Stimulated activated naive B cell treated with anti-CD40 and anti-IgM and Interleukin-4, amounts not matched to agents 10 μg/mL and 1 μg/mL and 100 μg/mL, for 72 hours (primary cell): ENCODE measurements at regions not wholly inside any gene's neighbourhood (a gene's known extent, or its start where the extent isn't known, plus 50 kb on each side); places are given as distances from the start of the nearest gene placed in this dataset.

ENCODE experiments used
- ATAC-seq, 2 donors: fragments of 150-1000 bp; cut with Tn5 transposase; replicated peaks; 2 replicates each; pipeline ENCODE4 v1.10.0; 2021; ENCODE audit warnings: moderate library complexity in 1 of 2
- DNase-seq: peaks from one replicate; pipeline ENCODE4 v3.0.0; 2021
- H3K27ac Mint-ChIP-seq: one replicate; pipeline ENCODE4 v1.8.0; 2022; ENCODE audit warnings: mild to moderate bottlenecking, mixed read lengths
- H3K27me3 Mint-ChIP-seq, 2 donors: one replicate each; pipeline ENCODE4 v1.8.0; 2022; ENCODE audit warnings: mixed read lengths in 2 of 2
- H3K36me3 Mint-ChIP-seq, 2 donors: one replicate each; pipeline ENCODE4 v1.8.0; 2022; ENCODE audit warnings: mixed read lengths in 2 of 2, mild to moderate bottlenecking in 1 of 2
- H3K4me1 Mint-ChIP-seq, 2 donors: one replicate each; pipeline ENCODE4 v1.8.0; 2022; ENCODE audit warnings: mixed read lengths in 2 of 2, mild to moderate bottlenecking in 1 of 2
- H3K4me3 Mint-ChIP-seq, 2 donors: one replicate each; pipeline ENCODE4 v1.8.0; 2022; ENCODE audit warnings: mild to moderate bottlenecking in 2 of 2, mixed read lengths in 2 of 2, moderate library complexity in 1 of 2
- H3K9me3 Mint-ChIP-seq, 2 donors: one replicate each; pipeline ENCODE4 v1.8.0; 2022; ENCODE audit warnings: mixed read lengths in 2 of 2, mild to moderate bottlenecking in 1 of 2

GRCh38 chr17:31596382-31597323 lies 205.2 kb downstream of the RAB11FIP4 start:
- peak; percentile 100 for ATAC-seq
- peak overlapping the region; percentile 95 for H3K27ac Mint-ChIP-seq
- H3K36me3 Mint-ChIP-seq: peaks cover 0 to 9% of the 10 kb centered on the region in 2 donors
- no peaks in the 10 kb centered on the region for H3K9me3 Mint-ChIP-seq
- H3K4me3 Mint-ChIP-seq: peak overlapping the region in 1 of 2 donors; percentile 7
- no peaks in the 10 kb centered on the region for H3K27me3 Mint-ChIP-seq
- H3K4me1 Mint-ChIP-seq: peaks cover 35 to 48% of the 10 kb centered on the region in 2 donors
- DNase-seq: peak; percentile 85

GRCh38 chr17:31595666-31596381 lies 204.3 kb downstream of the RAB11FIP4 start:
- Mint-ChIP-seq H3K27ac (peak overlapping the region; percentile 95), H3K4me1 (peaks cover 35 to 48% of the 10 kb centered on the region in 2 donors)
- ATAC-seq: no peak

GRCh38 chr17:31595076-31595475 lies 203.6 kb downstream of the RAB11FIP4 start:
- no peak for DNase-seq
- no peak for ATAC-seq
- peaks cover 0 to 9% of the 10 kb centered on the region in 2 donors for H3K36me3 Mint-ChIP-seq

More at GRCh38 chr17:31595666-31596381, 204.3 kb downstream of the RAB11FIP4 start:
- H3K36me3 Mint-ChIP-seq: peaks cover 0 to 9% of the 10 kb centered on the region in 2 donors
- no peaks in the 10 kb centered on the region for H3K9me3 Mint-ChIP-seq
- no peaks in the 10 kb centered on the region for H3K27me3 Mint-ChIP-seq
- DNase-seq: no peak
- H3K4me3 Mint-ChIP-seq: peak overlapping the region in 1 of 2 donors; percentile 7

DNA sequence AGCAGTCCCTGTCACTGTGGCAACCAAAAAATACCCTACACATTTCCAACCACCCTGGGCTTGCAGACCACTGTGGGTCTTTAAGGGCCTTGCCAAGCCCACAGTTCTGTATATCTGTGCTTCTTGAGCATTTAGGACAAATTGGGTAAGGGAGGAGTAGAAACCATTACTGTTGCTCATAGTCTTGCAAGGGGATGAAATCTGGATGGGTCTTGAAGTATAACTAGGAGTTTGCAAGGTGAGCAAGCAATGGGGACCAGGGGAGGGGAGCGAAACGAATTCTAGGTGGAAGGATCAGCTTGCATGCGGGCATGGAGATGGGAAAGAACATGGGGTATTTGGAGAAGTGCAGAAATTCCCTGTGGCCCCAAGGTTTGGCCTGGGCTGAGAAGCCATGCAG lies 202.9 kb downstream of the RAB11FIP4 start:
- Mint-ChIP-seq H3K4me1 (peaks cover 35 to 48% of the 10 kb centered on the region in 2 donors), H3K27me3 (no peaks in the 10 kb centered on the region), H3K36me3 (peaks cover 0 to 9% of the 10 kb centered on the region in 2 donors), H3K27ac (no peak overlapping the region), H3K4me3 (no peak overlapping the region), H3K9me3 (no peaks in the 10 kb centered on the region)
- ATAC-seq: no peak
- no peak for DNase-seq

More at GRCh38 chr17:31595076-31595475, 203.6 kb downstream of the RAB11FIP4 start:
- Mint-ChIP-seq H3K9me3 (no peaks in the 10 kb centered on the region), H3K27ac (no peak overlapping the region), H3K4me1 (peaks cover 35 to 48% of the 10 kb centered on the region in 2 donors), H3K4me3 (no peak overlapping the region), H3K27me3 (no peaks in the 10 kb centered on the region)

GRCh38 chr17:31593806-31594205 lies 202.3 kb downstream of the RAB11FIP4 start:
- Mint-ChIP-seq H3K36me3 (peaks cover 0 to 9% of the 10 kb centered on the region in 2 donors), H3K9me3 (no peaks in the 10 kb centered on the region), H3K4me3 (no peak overlapping the region), H3K27me3 (no peaks in the 10 kb centered on the region), H3K4me1 (peaks cover 35 to 43% of the 10 kb centered on the region in 2 donors), H3K27ac (no peak overlapping the region)
- no peak for ATAC-seq
- DNase-seq: no peak

GRCh38 chr17:31591924-31592323 lies 200.4 kb downstream of the RAB11FIP4 start:
- DNase-seq (no peak), ATAC-seq (no peak)
- peaks cover 0 to 9% of the 10 kb centered on the region in 2 donors for H3K36me3 Mint-ChIP-seq
- no peak overlapping the region for H3K4me3 Mint-ChIP-seq
- H3K9me3 Mint-ChIP-seq: no peaks in the 10 kb centered on the region
- no peak overlapping the region for H3K27ac Mint-ChIP-seq
- H3K27me3 Mint-ChIP-seq: no peaks in the 10 kb centered on the region
- peaks cover 24 to 31% of the 10 kb centered on the region in 2 donors for H3K4me1 Mint-ChIP-seq

DNA sequence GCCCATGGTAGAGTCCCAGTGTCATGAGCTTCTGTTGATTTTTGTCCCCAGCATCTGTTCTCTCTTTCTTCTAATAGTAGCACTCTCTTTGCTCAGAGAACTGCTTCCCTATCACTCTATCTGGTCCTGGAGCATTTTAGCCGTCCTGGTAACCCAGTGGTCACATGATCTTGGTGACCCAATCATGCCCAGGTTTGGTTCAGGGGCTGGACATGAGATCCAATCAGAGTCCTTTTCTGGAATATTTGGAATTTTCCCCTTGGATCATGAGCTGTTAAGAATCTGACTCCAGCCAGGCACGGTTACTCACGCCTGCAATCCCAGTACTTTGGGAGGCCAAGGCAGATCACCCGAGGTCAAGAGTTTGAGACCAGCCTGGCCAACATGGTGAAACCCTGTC lies 197.0 kb downstream of the RAB11FIP4 start:
- H3K27ac Mint-ChIP-seq: no peak overlapping the region
- peaks cover 13 to 23% of the 10 kb centered on the region in 2 donors for H3K4me1 Mint-ChIP-seq
- H3K36me3 Mint-ChIP-seq: peaks cover 0 to 8% of the 10 kb centered on the region in 2 donors
- ATAC-seq (no peak), DNase-seq (no peak)
- no peaks in the 10 kb centered on the region for H3K9me3 Mint-ChIP-seq
- H3K27me3 Mint-ChIP-seq: no peaks in the 10 kb centered on the region
- no peak overlapping the region for H3K4me3 Mint-ChIP-seq

DNA sequence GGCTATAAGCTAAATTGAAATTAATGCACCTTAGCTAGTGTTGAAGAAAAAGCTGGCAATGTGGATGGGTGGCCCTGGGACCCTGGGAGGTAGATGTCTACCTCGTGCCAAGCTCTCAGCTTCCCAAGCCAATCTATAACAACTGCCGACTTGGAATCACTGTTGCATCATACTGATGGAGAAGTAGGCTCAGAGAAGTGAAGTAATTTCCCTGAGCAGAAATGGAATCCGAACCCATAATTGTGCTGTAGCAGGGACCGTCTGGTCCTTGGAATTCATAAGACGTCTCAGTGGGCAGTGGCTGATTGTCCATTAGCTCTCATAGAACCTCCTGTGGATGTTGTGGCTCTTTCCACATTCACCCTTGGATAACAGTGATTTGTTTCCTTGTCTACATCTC lies 196.6 kb downstream of the RAB11FIP4 start:
- Mint-ChIP-seq H3K27ac (no peak overlapping the region), H3K4me3 (no peak overlapping the region), H3K36me3 (peaks cover 0 to 4% of the 10 kb centered on the region in 2 donors)

More for the DNA sequence above, 196.6 kb downstream of the RAB11FIP4 start:
- H3K9me3 Mint-ChIP-seq: no peaks in the 10 kb centered on the region
- H3K4me1 Mint-ChIP-seq: peaks cover 8 to 24% of the 10 kb centered on the region in 2 donors
- no peaks in the 10 kb centered on the region for H3K27me3 Mint-ChIP-seq
- ATAC-seq (no peak), DNase-seq (no peak)
